Effector memory CD4-positive, alpha-beta T cell (primary cell): ENCODE measurements at regions not wholly inside any gene's neighbourhood (a gene's known extent, or its start where the extent isn't known, plus 50 kb on each side); places are given as distances from the start of the nearest gene placed in this dataset.

ENCODE experiments used
- DNase-seq, 3 donors: peaks; one replicate each; pipeline ENCODE4 v3.0.0-alpha.2; 2020
- H3K27ac ChIP-seq: 2 replicates; pipeline ENCODE4 v1.7.0; 2013; ENCODE audit warnings: mild to moderate bottlenecking, low read length, moderate library complexity; ENCODE audit not compliant: insufficient read depth, poor library complexity, severe bottlenecking
- H3K27me3 ChIP-seq: replicated peaks from 2 replicates; pipeline ENCODE4 v1.7.0; 2013; ENCODE audit warnings: mild to moderate bottlenecking, low read length; ENCODE audit not compliant: insufficient read depth, control insufficient read depth, poor library complexity, severe bottlenecking
- H3K36me3 ChIP-seq: 2 replicates; pipeline ENCODE4 v1.7.0; 2013; ENCODE audit warnings: mild to moderate bottlenecking, low read length, moderate library complexity; ENCODE audit not compliant: control insufficient read depth, insufficient read depth
- H3K4me1 ChIP-seq: 2 replicates; pipeline ENCODE4 v1.7.0; 2013; ENCODE audit warnings: low read length, mild to moderate bottlenecking; ENCODE audit not compliant: control insufficient read depth, insufficient read depth, poor library complexity, severe bottlenecking
- H3K4me3 ChIP-seq: 2 replicates; pipeline ENCODE4 v1.7.0; 2013; ENCODE audit warnings: low read length, low read depth, mild to moderate bottlenecking; ENCODE audit not compliant: insufficient read depth, poor library complexity, severe bottlenecking
- H3K9me3 ChIP-seq: 2 replicates; pipeline ENCODE4 v1.7.0; 2013; ENCODE audit warnings: mild to moderate bottlenecking, low read length, moderate library complexity; ENCODE audit not compliant: control insufficient read depth

DNA sequence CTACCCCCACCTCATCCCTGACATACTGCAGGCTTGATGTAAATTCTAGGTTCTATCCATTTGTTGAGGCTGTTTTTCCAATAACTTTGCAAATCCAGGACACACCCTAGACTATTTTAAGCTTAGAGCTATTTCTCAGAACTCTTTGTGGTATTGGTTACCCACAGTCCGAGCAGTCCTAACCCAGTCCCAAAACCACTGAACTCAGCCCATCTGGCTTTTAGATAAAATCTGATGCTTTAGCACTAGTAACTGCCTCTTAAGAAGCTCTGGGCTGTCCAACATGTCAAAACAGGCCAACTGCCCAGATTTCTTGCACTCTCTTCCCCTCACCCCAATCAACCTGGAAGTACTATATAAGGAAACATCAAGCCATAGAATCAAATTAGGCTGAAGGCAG, 344.4 kb upstream of the CADM1 start:
- Histone ChIP-seq H3K36me3 (no peaks in the 10 kb centered on the region), H3K27ac (no peak overlapping the region), H3K9me3 (no peaks in the 10 kb centered on the region), H3K27me3 (no peaks in the 10 kb centered on the region), H3K4me1 (no peaks in the 10 kb centered on the region), H3K4me3 (no peak overlapping the region)
- DNase-seq: no peak

DNA sequence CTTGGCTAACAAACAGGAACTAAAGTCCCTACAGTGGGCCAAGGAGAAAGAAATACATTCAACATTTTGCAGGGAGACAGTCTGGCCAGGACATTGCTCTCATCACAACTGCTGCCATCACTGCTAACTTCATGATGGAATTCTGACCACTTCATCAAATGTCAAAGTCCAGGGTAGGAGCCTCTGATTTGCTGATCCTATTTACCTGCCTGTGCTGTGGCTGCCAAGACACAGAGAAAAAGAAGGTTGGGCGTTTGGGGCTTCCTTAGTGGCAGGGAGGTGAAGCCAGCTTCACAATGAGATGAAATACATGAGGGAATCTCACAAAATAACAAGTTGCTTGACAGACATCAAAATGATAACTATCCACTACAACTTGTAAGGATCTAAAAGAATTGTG, 343.9 kb upstream of the CADM1 start:
- Histone ChIP-seq H3K4me1 (no peaks in the 10 kb centered on the region), H3K36me3 (no peaks in the 10 kb centered on the region), H3K9me3 (no peaks in the 10 kb centered on the region), H3K4me3 (no peak overlapping the region), H3K27ac (no peak overlapping the region), H3K27me3 (no peaks in the 10 kb centered on the region)
- no peak for DNase-seq

DNA sequence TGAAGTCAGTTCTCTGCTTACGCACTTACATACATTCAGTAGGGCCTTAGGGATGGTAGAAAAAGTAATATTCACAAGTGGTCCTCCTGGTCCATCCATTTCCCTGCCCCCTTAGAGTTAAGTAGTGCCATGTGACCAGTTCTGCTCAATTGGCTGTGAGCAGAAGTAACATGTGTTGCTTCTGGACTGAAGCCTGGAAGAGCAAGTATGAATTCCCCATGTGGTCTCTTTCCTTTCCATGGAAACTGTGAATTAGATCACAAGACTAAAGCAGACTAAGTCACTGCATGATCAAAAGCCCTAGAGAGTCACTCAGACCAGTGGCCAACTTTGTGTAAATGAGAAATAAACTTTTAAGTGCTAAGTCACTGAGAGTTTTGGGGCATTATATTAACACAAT, 341.7 kb upstream of the CADM1 start:
- H3K27me3 ChIP-seq: no peaks in the 10 kb centered on the region
- H3K4me1 ChIP-seq: no peaks in the 10 kb centered on the region
- no peak overlapping the region for H3K4me3 ChIP-seq
- H3K9me3 ChIP-seq: no peaks in the 10 kb centered on the region
- H3K27ac ChIP-seq: no peak overlapping the region
- no peaks in the 10 kb centered on the region for H3K36me3 ChIP-seq
- DNase-seq: no peak

DNA sequence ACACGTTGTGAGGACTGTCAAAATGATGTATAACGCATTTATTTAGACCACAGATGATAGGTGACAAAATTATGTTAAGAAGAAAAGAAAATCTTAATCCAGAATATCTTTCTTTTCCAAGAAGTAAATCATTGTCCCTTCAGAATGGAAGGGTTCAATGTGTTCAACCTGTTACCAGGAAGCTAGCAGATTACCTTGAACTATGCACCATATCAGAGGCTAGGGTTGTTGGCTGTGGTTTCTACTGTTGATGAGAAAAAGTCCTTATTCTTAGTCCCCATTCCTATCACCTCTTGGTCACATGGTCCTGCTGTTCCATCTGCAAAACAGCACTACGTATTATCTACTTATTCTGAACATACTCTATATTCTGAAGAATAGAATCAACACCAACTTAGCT, 339.5 kb upstream of the CADM1 start:
- no peak overlapping the region for H3K4me3 ChIP-seq
- DNase-seq: no peak
- H3K9me3 ChIP-seq: no peaks in the 10 kb centered on the region
- no peaks in the 10 kb centered on the region for H3K36me3 ChIP-seq
- H3K27me3 ChIP-seq: no peaks in the 10 kb centered on the region
- H3K4me1 ChIP-seq: no peaks in the 10 kb centered on the region
- H3K27ac ChIP-seq: no peak overlapping the region

DNA sequence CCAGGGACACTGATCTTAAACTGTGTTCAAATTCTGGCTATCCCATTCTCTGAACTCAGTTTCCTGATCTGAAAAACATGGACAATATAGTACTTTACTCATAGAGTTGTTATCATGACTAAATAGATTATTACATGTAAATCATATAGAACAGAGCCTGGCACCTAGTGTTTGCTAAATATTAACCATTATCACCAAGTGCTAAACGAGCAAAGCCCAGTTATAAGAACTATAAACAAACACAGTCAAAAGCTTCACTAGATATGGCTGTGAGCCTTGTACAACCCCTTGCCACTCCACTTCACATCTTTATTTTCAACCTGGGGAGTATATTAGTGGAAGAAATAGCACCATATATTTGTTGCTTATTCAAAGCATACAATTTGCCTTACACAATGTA, 338.9 kb upstream of the CADM1 start:
- DNase-seq: no peak
- Histone ChIP-seq H3K4me3 (no peak overlapping the region), H3K4me1 (no peaks in the 10 kb centered on the region), H3K9me3 (no peaks in the 10 kb centered on the region), H3K27me3 (no peaks in the 10 kb centered on the region), H3K36me3 (no peaks in the 10 kb centered on the region), H3K27ac (no peak overlapping the region)

GRCh38 chr11:115820026-115820425, 315.8 kb upstream of the CADM1 start:
- H3K27me3 ChIP-seq: no peaks in the 10 kb centered on the region
- no peaks in the 10 kb centered on the region for H3K9me3 ChIP-seq
- H3K36me3 ChIP-seq: no peaks in the 10 kb centered on the region
- H3K27ac ChIP-seq: no peak overlapping the region
- DNase-seq: no peak
- no peaks in the 10 kb centered on the region for H3K4me1 ChIP-seq
- no peak overlapping the region for H3K4me3 ChIP-seq

DNA sequence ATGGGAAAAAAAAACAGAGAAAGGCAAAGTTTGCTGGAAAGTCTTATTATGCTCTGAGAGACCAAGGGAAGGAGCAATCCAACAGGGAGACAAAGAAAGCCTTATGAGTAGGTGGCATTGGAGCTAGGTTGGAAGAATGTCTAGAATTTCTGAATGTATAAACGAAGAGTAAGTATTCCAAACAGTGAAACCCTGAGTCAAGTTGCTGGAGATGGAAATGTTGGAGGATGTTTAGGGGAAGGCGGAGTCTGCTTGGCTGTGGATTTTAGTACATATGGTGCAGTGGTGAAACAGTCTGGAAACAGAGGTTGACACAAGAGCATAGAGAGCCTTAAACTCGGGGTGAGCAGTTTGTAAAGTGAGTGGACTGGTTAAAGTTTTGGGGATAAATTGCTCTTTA, 314.8 kb upstream of the CADM1 start:
- no peak overlapping the region for H3K27ac ChIP-seq
- no peaks in the 10 kb centered on the region for H3K27me3 ChIP-seq
- no peaks in the 10 kb centered on the region for H3K9me3 ChIP-seq
- no peak overlapping the region for H3K4me3 ChIP-seq
- H3K4me1 ChIP-seq: no peaks in the 10 kb centered on the region
- no peaks in the 10 kb centered on the region for H3K36me3 ChIP-seq
- no peak for DNase-seq

GRCh38 chr11:115817844-115818468, 313.7 kb upstream of the CADM1 start:
- DNase-seq: no peak
- no peaks in the 10 kb centered on the region for H3K27me3 ChIP-seq
- no peaks in the 10 kb centered on the region for H3K4me1 ChIP-seq
- no peaks in the 10 kb centered on the region for H3K36me3 ChIP-seq
- no peak overlapping the region for H3K27ac ChIP-seq
- H3K9me3 ChIP-seq: no peaks in the 10 kb centered on the region
- H3K4me3 ChIP-seq: no peak overlapping the region

DNA sequence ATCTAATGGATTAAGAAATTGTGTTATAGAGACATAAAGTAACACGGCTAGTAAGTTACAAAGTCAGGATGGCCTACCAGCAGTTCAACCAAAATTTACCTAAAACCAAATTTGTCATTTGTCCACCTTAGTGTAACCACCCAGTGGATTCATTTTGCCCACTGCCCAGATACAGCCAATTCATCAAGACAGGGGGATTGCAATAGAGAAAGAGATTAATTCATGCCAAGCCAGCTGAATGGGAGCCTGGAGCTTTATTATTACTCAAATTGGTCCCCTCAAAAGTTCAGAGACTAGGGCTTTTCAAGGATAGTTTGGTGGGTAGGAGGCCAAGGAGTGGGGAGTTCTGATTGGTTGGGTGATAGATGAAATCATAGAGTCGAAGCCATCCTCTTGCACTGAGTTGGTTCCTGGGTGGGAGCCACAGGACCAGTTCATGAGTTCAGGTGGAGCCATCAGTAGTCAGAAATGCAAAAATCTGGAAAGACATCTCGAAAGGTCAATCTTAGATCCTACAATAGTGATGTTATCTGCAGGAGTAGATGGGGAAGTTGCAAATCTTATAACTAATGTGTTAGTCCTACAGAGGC, 304.2 kb upstream of the CADM1 start:
- Histone ChIP-seq H3K27me3 (no peaks in the 10 kb centered on the region), H3K27ac (no peak overlapping the region), H3K36me3 (no peaks in the 10 kb centered on the region), H3K4me1 (no peaks in the 10 kb centered on the region), H3K9me3 (no peaks in the 10 kb centered on the region), H3K4me3 (no peak overlapping the region)
- no peak for DNase-seq

DNA sequence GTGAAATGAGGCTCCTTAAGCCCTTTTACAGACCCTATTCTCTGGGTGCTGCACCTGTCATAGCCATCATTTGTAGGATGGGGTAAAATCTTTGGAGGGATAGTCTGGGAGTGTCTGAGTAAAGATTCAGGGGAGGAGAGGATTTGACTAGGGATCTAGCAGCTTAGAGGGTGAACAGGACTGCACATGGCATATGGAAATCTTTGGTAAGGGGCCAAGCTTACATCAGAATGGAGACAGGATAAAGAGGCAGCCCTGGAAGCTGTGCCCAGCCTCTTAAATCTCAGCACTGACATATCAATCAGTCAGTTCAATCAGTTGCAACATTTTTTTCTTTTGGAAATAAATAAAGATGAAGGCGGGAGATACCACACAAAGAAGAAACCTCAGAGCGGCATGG, 301.8 kb upstream of the CADM1 start:
- Histone ChIP-seq H3K4me3 (no peak overlapping the region), H3K27me3 (no peaks in the 10 kb centered on the region), H3K36me3 (no peaks in the 10 kb centered on the region), H3K9me3 (no peaks in the 10 kb centered on the region), H3K4me1 (no peaks in the 10 kb centered on the region), H3K27ac (no peak overlapping the region)
- no peak for DNase-seq
